ENCODE measurements at regions not wholly inside any gene's neighbourhood (a gene's known extent, or its start where the extent isn't known, plus 50 kb on each side); places are given as distances from the start of the nearest gene placed in this dataset.
"Not testable (repeated sequence)": the region's sequence is repeated elsewhere in the genome, so short reads cannot be mapped to it uniquely, and the experiment has no call there.

- H3K4me3 Mint-ChIP-seq = no peak overlapping the region
- no peaks in the 10 kb centered on the region for H3K4me1 Mint-ChIP-seq (ENCODE audit: low read depth)
- peaks cover 0 to under 1% of the 10 kb centered on the region in 2 donors for H3K9me3 Mint-ChIP-seq
- ATAC-seq (replicated peaks in 1 of 2) (no peak), DNase-seq (no peak)
- no peaks in the 10 kb centered on the region for H3K27me3 Mint-ChIP-seq (ENCODE audit: low read depth)
- H3K27ac Mint-ChIP-seq = no peak overlapping the region
- H3K36me3 Mint-ChIP-seq (ENCODE audit: insufficient read depth in 2 of 2) = peaks cover 0 to under 1% of the 10 kb centered on the region in 2 donors
Measured at GRCh38 chr14:55773312-55773711, 193.3 kb downstream of the KTN1 start.

- Mint-ChIP-seq H3K27me3 (ENCODE audit: low read depth) (no peaks in the 10 kb centered on the region), H3K4me1 (ENCODE audit: low read depth) (no peaks in the 10 kb centered on the region), H3K9me3 (no peaks in the 10 kb centered on the region), H3K4me3 (no peak overlapping the region), H3K27ac (no peak overlapping the region), H3K36me3 (ENCODE audit: insufficient read depth in 2 of 2) (no peaks in the 10 kb centered on the region)
- no peak for ATAC-seq (replicated peaks in 1 of 2)
- no peak for DNase-seq
Measured at GRCh38 chr14:55773984-55774545, 194.1 kb downstream of the KTN1 start.

GRCh38 chr14:55777877-55778276 lies 197.9 kb downstream of the KTN1 start:
- H3K36me3 Mint-ChIP-seq (ENCODE audit: insufficient read depth in 2 of 2) = no peaks in the 10 kb centered on the region
- no peak overlapping the region for H3K4me3 Mint-ChIP-seq
- no peaks in the 10 kb centered on the region for H3K27me3 Mint-ChIP-seq (ENCODE audit: low read depth)
- no peak overlapping the region for H3K27ac Mint-ChIP-seq
- no peaks in the 10 kb centered on the region for H3K9me3 Mint-ChIP-seq
- ATAC-seq (replicated peaks in 1 of 2) (no peak), DNase-seq (no peak)
- H3K4me1 Mint-ChIP-seq (ENCODE audit: low read depth) = no peaks in the 10 kb centered on the region

- Mint-ChIP-seq H3K36me3 (ENCODE audit: insufficient read depth in 2 of 2) (no peaks in the 10 kb centered on the region), H3K27ac (no peak overlapping the region)
- ATAC-seq (replicated peaks in 1 of 2) = no peak
Measured at GRCh38 chr14:55780156-55780946, 200.3 kb downstream of the KTN1 start.

GRCh38 chr14:55781046-55781445 lies 201.0 kb downstream of the KTN1 start:
- no peak for DNase-seq
- no peaks in the 10 kb centered on the region for H3K4me1 Mint-ChIP-seq (ENCODE audit: low read depth)
- ATAC-seq (replicated peaks in 1 of 2) = no peak
- no peaks in the 10 kb centered on the region for H3K9me3 Mint-ChIP-seq
- no peaks in the 10 kb centered on the region for H3K27me3 Mint-ChIP-seq (ENCODE audit: low read depth)
- H3K27ac Mint-ChIP-seq = no peak overlapping the region
- H3K4me3 Mint-ChIP-seq = no peak overlapping the region
- no peaks in the 10 kb centered on the region for H3K36me3 Mint-ChIP-seq (ENCODE audit: insufficient read depth in 2 of 2)

More at GRCh38 chr14:55780156-55780946, 200.3 kb downstream of the KTN1 start:
- H3K27me3 Mint-ChIP-seq (ENCODE audit: low read depth) = no peaks in the 10 kb centered on the region
- DNase-seq = no peak
- H3K9me3 Mint-ChIP-seq = no peaks in the 10 kb centered on the region
- no peaks in the 10 kb centered on the region for H3K4me1 Mint-ChIP-seq (ENCODE audit: low read depth)
- H3K4me3 Mint-ChIP-seq = no peak overlapping the region

GRCh38 chr14:55782166-55782565 lies 202.2 kb downstream of the KTN1 start:
- DNase-seq = no peak
- Mint-ChIP-seq H3K27ac (no peak overlapping the region), H3K9me3 (no peaks in the 10 kb centered on the region), H3K36me3 (ENCODE audit: insufficient read depth in 2 of 2) (no peaks in the 10 kb centered on the region), H3K4me1 (ENCODE audit: low read depth) (no peaks in the 10 kb centered on the region), H3K27me3 (ENCODE audit: low read depth) (no peaks in the 10 kb centered on the region), H3K4me3 (no peak overlapping the region)
- no peak for ATAC-seq (replicated peaks in 1 of 2)

GRCh38 chr14:55789406-55789805 lies 209.4 kb downstream of the KTN1 start:
- DNase-seq (no peak), ATAC-seq (replicated peaks in 1 of 2) (no peak)
- no peaks in the 10 kb centered on the region for H3K4me1 Mint-ChIP-seq (ENCODE audit: low read depth)
- no peaks in the 10 kb centered on the region for H3K27me3 Mint-ChIP-seq (ENCODE audit: low read depth)
- no peak overlapping the region for H3K27ac Mint-ChIP-seq
- no peaks in the 10 kb centered on the region for H3K9me3 Mint-ChIP-seq
- no peak overlapping the region for H3K4me3 Mint-ChIP-seq
- peaks cover 0 to 2% of the 10 kb centered on the region in 2 donors for H3K36me3 Mint-ChIP-seq (ENCODE audit: insufficient read depth in 2 of 2)

GRCh38 chr14:55794655-55795595 lies 214.9 kb downstream of the KTN1 start:
- Mint-ChIP-seq H3K9me3 (peaks cover 0 to 5% of the 10 kb centered on the region in 2 donors), H3K4me3 (no peak overlapping the region), H3K27ac (no peak overlapping the region), H3K27me3 (ENCODE audit: low read depth) (no peaks in the 10 kb centered on the region), H3K4me1 (ENCODE audit: low read depth) (no peaks in the 10 kb centered on the region), H3K36me3 (ENCODE audit: insufficient read depth in 2 of 2) (peaks cover 0 to 2% of the 10 kb centered on the region in 2 donors)
- ATAC-seq (replicated peaks in 1 of 2) (peak; percentile 65 to 86), DNase-seq (peak in 1 of 2 donors; percentile 18)

- DNase-seq; H3K4me3 Mint-ChIP-seq; H3K36me3 Mint-ChIP-seq (ENCODE audit: insufficient read depth in 2 of 2); H3K27ac Mint-ChIP-seq; H3K9me3 Mint-ChIP-seq; H3K4me1 Mint-ChIP-seq (ENCODE audit: low read depth); H3K27me3 Mint-ChIP-seq (ENCODE audit: low read depth): not testable (repeated sequence)
- ATAC-seq (replicated peaks in 1 of 2) = peak in 1 of 2 donors; percentile 32
Measured at GRCh38 chr14:55796513-55796912, 216.5 kb downstream of the KTN1 start.

- ATAC-seq (replicated peaks in 1 of 2) (no peak), DNase-seq (no peak)
- peaks cover 2 to 14% of the 10 kb centered on the region in 2 donors for H3K9me3 Mint-ChIP-seq
- H3K27me3 Mint-ChIP-seq (ENCODE audit: low read depth) = no peaks in the 10 kb centered on the region
- peaks cover 25% of the 10 kb centered on the region for H3K4me1 Mint-ChIP-seq (ENCODE audit: low read depth)
- H3K36me3 Mint-ChIP-seq (ENCODE audit: insufficient read depth in 2 of 2) = peaks cover 0 to 13% of the 10 kb centered on the region in 2 donors
- no peak overlapping the region for H3K27ac Mint-ChIP-seq
- H3K4me3 Mint-ChIP-seq = no peak overlapping the region
Measured at GRCh38 chr14:55798406-55798805, 218.4 kb downstream of the KTN1 start.

- Mint-ChIP-seq H3K4me1 (ENCODE audit: low read depth) (peaks cover 37% of the 10 kb centered on the region), H3K27me3 (ENCODE audit: low read depth) (no peaks in the 10 kb centered on the region), H3K27ac (no peak overlapping the region), H3K4me3 (no peak overlapping the region), H3K36me3 (ENCODE audit: insufficient read depth in 2 of 2) (peaks cover 0 to 13% of the 10 kb centered on the region in 2 donors), H3K9me3 (peaks cover 2 to 14% of the 10 kb centered on the region in 2 donors)
- DNase-seq (no peak), ATAC-seq (replicated peaks in 1 of 2) (no peak)
Measured at GRCh38 chr14:55799508-55800095, 219.6 kb downstream of the KTN1 start.

- Mint-ChIP-seq H3K36me3 (ENCODE audit: insufficient read depth in 2 of 2) (peaks cover 0 to 13% of the 10 kb centered on the region in 2 donors), H3K4me1 (ENCODE audit: low read depth) (peaks cover 44% of the 10 kb centered on the region), H3K4me3 (no peak overlapping the region), H3K27ac (no peak overlapping the region), H3K9me3 (peaks cover 2 to 14% of the 10 kb centered on the region in 2 donors), H3K27me3 (ENCODE audit: low read depth) (peaks cover 3% of the 10 kb centered on the region)
- ATAC-seq (replicated peaks in 1 of 2) (no peak), DNase-seq (no peak)
Measured at GRCh38 chr14:55800156-55800785, 220.3 kb downstream of the KTN1 start.

Measured in activated T-cell treated with anti-CD3 and anti-CD28 coated beads, Interleukin-2, amount 50 U/mL, for 72 hours (primary cell).